Mammary epithelial cell (primary cell): ENCODE measurements at regions not wholly inside any gene's neighbourhood (a gene's known extent, or its start where the extent isn't known, plus 50 kb on each side); places are given as distances from the start of the nearest gene placed in this dataset.

ENCODE experiments used
- CTCF ChIP-seq, 2 donors: IDR thresholded peaks in 1 of 2; conservative IDR thresholded peaks in 1 of 2; 2 replicates each; pipeline ENCODE4 v1.5.1; 2011 to 2012; ENCODE audit warnings: inconsistent platforms in 2 of 2, low read length in 2 of 2, mild to moderate bottlenecking in 2 of 2, control low read depth in 1 of 2, low read depth in 1 of 2; ENCODE audit not compliant: insufficient read depth in 1 of 2; ENCODE audit errors: extremely low read depth in 1 of 2
- EZH2 ChIP-seq: IDR thresholded peaks from 2 replicates; pipeline ENCODE4 v1.6.1; 2012; ENCODE audit warnings: low read length, inconsistent platforms, borderline replicate concordance

- TF ChIP-seq CTCF (conservative IDR thresholded peaks at IDR 0.05 in 1 of 2, IDR thresholded peaks at IDR 0.05 in 1 of 2; ENCODE audit: extremely low read depth in 1 of 2, insufficient read depth in 1 of 2, low read depth in 1 of 2, low read length in 2 of 2) (no peak), EZH2 (no peak)
Observed at GRCh38 chr2:60334610-60335009, 218.8 kb downstream of the BCL11A start.
